HG03439 (cell line): ENCODE measurements at regions not wholly inside any gene's neighbourhood (a gene's known extent, or its start where the extent isn't known, plus 50 kb on each side); places are given as distances from the start of the nearest gene placed in this dataset.
"Not testable (repeated sequence)": the region's sequence is repeated elsewhere in the genome, so short reads cannot be mapped to it uniquely, and the experiment has no call there.

Experiments used
- ATAC-seq: cut with Tn5 transposase; IDR thresholded peaks from one replicate; pipeline ENCODE4 v1.9.1; 2021; ENCODE audit warnings: mild to moderate bottlenecking, moderate library complexity; ENCODE audit not compliant: unreplicated experiment

GRCh38 chr2:90036335-90036734, 1344.9 kb downstream of the RPIA start:
- not testable (repeated sequence) for ATAC-seq

- ATAC-seq: not testable (repeated sequence)
Measured at GRCh38 chr2:90039093-90039492, 1347.6 kb downstream of the RPIA start.

GRCh38 chr2:90047776-90048175, 1356.3 kb downstream of the RPIA start:
- ATAC-seq: not testable (repeated sequence)

GRCh38 chr2:90052113-90052631, 1360.7 kb downstream of the RPIA start:
- ATAC-seq: not testable (repeated sequence)

GRCh38 chr2:90069290-90069894, 1377.9 kb downstream of the RPIA start:
- no peak for ATAC-seq

GRCh38 chr2:90076311-90076710, 1384.8 kb downstream of the RPIA start:
- no peak for ATAC-seq

GRCh38 chr2:90077948-90078347, 1386.5 kb downstream of the RPIA start:
- no peak for ATAC-seq

GRCh38 chr2:90079374-90079773, 1387.9 kb downstream of the RPIA start:
- ATAC-seq: no peak

- ATAC-seq: not testable (repeated sequence)
Measured at GRCh38 chr2:90087792-90088191, 1396.3 kb downstream of the RPIA start.

- not testable (repeated sequence) for ATAC-seq
Measured at GRCh38 chr2:90093571-90094270, 1402.2 kb downstream of the RPIA start.

- ATAC-seq: not testable (repeated sequence)
Measured at GRCh38 chr2:90097617-90098016, 1406.1 kb downstream of the RPIA start.

- not testable (repeated sequence) for ATAC-seq
Measured at GRCh38 chr2:90105142-90105541, 1413.7 kb downstream of the RPIA start.

GRCh38 chr2:90123409-90123808, 1431.9 kb downstream of the RPIA start:
- not testable (repeated sequence) for ATAC-seq

- not testable (repeated sequence) for ATAC-seq
Measured at GRCh38 chr2:90139046-90139445, 1447.6 kb downstream of the RPIA start.

GRCh38 chr2:90141558-90141957, 1450.1 kb downstream of the RPIA start:
- not testable (repeated sequence) for ATAC-seq

- not testable (repeated sequence) for ATAC-seq
Measured at GRCh38 chr2:90151805-90152204, 1460.3 kb downstream of the RPIA start.

GRCh38 chr2:90170978-90171377, 1479.5 kb downstream of the RPIA start:
- not testable (repeated sequence) for ATAC-seq

- not testable (repeated sequence) for ATAC-seq
Measured at GRCh38 chr2:90173081-90173480, 1481.6 kb downstream of the RPIA start.

GRCh38 chr2:90179591-90179990, 1488.1 kb downstream of the RPIA start:
- not testable (repeated sequence) for ATAC-seq

- ATAC-seq: no peak
Measured at GRCh38 chr2:90207454-90208058, 1516.1 kb downstream of the RPIA start.

GRCh38 chr2:90209009-90209408, 1517.5 kb downstream of the RPIA start:
- ATAC-seq: no peak

GRCh38 chr2:90209806-90210205, 1518.3 kb downstream of the RPIA start:
- ATAC-seq: no peak
